Nephron progenitor cell (in vitro differentiated cells): ENCODE measurements at regions not wholly inside any gene's neighbourhood (a gene's known extent, or its start where the extent isn't known, plus 50 kb on each side); places are given as distances from the start of the nearest gene placed in this dataset.
A peak's percentile ranks its signal among the peaks of the same experiment; 100 is the strongest.

Experiments used
- DNase-seq: peaks from one replicate; pipeline ENCODE4 v3.0.0; 2021
- H3K27ac Mint-ChIP-seq: 2 replicates; pipeline ENCODE4 v1.8.0; 2021; ENCODE audit warnings: mild to moderate bottlenecking, moderate library complexity, mixed read lengths
- H3K27me3 Mint-ChIP-seq: 2 replicates; pipeline ENCODE4 v1.8.0; 2021; ENCODE audit warnings: mild to moderate bottlenecking, low read depth, mixed read lengths; ENCODE audit not compliant: poor library complexity
- H3K36me3 Mint-ChIP-seq: 2 replicates; pipeline ENCODE4 v1.8.0; 2021; ENCODE audit warnings: low read depth, mixed read lengths
- H3K4me1 Mint-ChIP-seq: 2 replicates; pipeline ENCODE4 v1.8.0; 2021; ENCODE audit warnings: mixed read lengths
- H3K4me3 Mint-ChIP-seq: 2 replicates; pipeline ENCODE4 v1.8.0; 2021; ENCODE audit warnings: mild to moderate bottlenecking, moderate library complexity, mixed read lengths
- H3K9me3 Mint-ChIP-seq: 2 replicates; pipeline ENCODE4 v1.8.0; 2021; ENCODE audit warnings: mild to moderate bottlenecking, moderate library complexity, mixed read lengths
- CTCF ChIP-seq: fragments of 200-600 bp; sonication (generic); IDR thresholded peaks from 2 replicates; pipeline ENCODE4 v1.5.0; 2021; ENCODE audit warnings: antibody characterized with exemption

GRCh38 chr9:26356491-26356890, 536.1 kb downstream of the CAAP1 start:
- Mint-ChIP-seq H3K36me3 (no peaks in the 10 kb centered on the region), H3K27me3 (peaks cover 4% of the 10 kb centered on the region), H3K9me3 (peaks cover 3% of the 10 kb centered on the region), H3K4me3 (no peak overlapping the region), H3K4me1 (no peaks in the 10 kb centered on the region), H3K27ac (no peak overlapping the region)
- no peak for TF ChIP-seq CTCF
- DNase-seq: no peak

- Mint-ChIP-seq H3K27ac (no peak overlapping the region), H3K27me3 (no peaks in the 10 kb centered on the region), H3K4me3 (no peak overlapping the region), H3K4me1 (no peaks in the 10 kb centered on the region), H3K36me3 (no peaks in the 10 kb centered on the region), H3K9me3 (peaks cover 33% of the 10 kb centered on the region)
- DNase-seq: no peak
- no peak for TF ChIP-seq CTCF
Measured at GRCh38 chr9:26346942-26347477, 545.6 kb downstream of the CAAP1 start.

GRCh38 chr9:26341545-26341944, 551.1 kb downstream of the CAAP1 start:
- Mint-ChIP-seq H3K9me3 (peaks cover 27% of the 10 kb centered on the region), H3K27me3 (no peaks in the 10 kb centered on the region), H3K27ac (peak overlapping the region; percentile 59), H3K36me3 (no peaks in the 10 kb centered on the region), H3K4me1 (peaks cover 5% of the 10 kb centered on the region), H3K4me3 (no peak overlapping the region)
- TF ChIP-seq CTCF: no peak
- DNase-seq: no peak

GRCh38 chr9:26339796-26340195, 552.8 kb downstream of the CAAP1 start:
- TF ChIP-seq CTCF: no peak
- no peak for DNase-seq
- H3K9me3 Mint-ChIP-seq: peaks cover 17% of the 10 kb centered on the region
- no peak overlapping the region for H3K27ac Mint-ChIP-seq
- H3K27me3 Mint-ChIP-seq: no peaks in the 10 kb centered on the region
- H3K4me1 Mint-ChIP-seq: peaks cover 5% of the 10 kb centered on the region
- H3K36me3 Mint-ChIP-seq: no peaks in the 10 kb centered on the region
- no peak overlapping the region for H3K4me3 Mint-ChIP-seq

GRCh38 chr9:26335116-26335515, 557.5 kb downstream of the CAAP1 start:
- no peaks in the 10 kb centered on the region for H3K27me3 Mint-ChIP-seq
- H3K9me3 Mint-ChIP-seq: no peaks in the 10 kb centered on the region

More at GRCh38 chr9:26335116-26335515, 557.5 kb downstream of the CAAP1 start:
- H3K36me3 Mint-ChIP-seq: no peaks in the 10 kb centered on the region
- H3K4me1 Mint-ChIP-seq: no peaks in the 10 kb centered on the region
- no peak for TF ChIP-seq CTCF
- H3K4me3 Mint-ChIP-seq: no peak overlapping the region
- DNase-seq: no peak
- no peak overlapping the region for H3K27ac Mint-ChIP-seq
